ENCODE measurements at regions not wholly inside any gene's neighbourhood (a gene's known extent, or its start where the extent isn't known, plus 50 kb on each side); places are given as distances from the start of the nearest gene placed in this dataset.

GRCh38 chr20:43263226-43263625, 73.5 kb upstream of the PTPRT start:
- no peak for TF ChIP-seq CTCF (conservative IDR thresholded peaks at IDR 0.05; ENCODE audit: low read length)
- TF ChIP-seq EZH2phosphoT487 (IDR thresholded peaks at IDR 0.05; ENCODE audit: borderline replicate concordance, low read depth, low read length) = no peak
